Choroid plexus epithelial cell (primary cell): ENCODE measurements at regions not wholly inside any gene's neighbourhood (a gene's known extent, or its start where the extent isn't known, plus 50 kb on each side); places are given as distances from the start of the nearest gene placed in this dataset.
"Not testable (repeated sequence)": the region's sequence is repeated elsewhere in the genome, so short reads cannot be mapped to it uniquely, and the experiment has no call there.

Experiments
- DNase-seq: peaks from one replicate; pipeline ENCODE4 v3.0.0-alpha.2; 2010; ENCODE audit warnings: low read depth
- H3K4me3 ChIP-seq: 2 replicates; pipeline ENCODE4 v1.5.1; 2011; ENCODE audit warnings: low read depth, mild to moderate bottlenecking, control low read depth, low read length, moderate library complexity
- TF ChIP-seq, protein P1 (sequence below): conservative IDR thresholded peaks from 2 replicates; pipeline ENCODE4 v1.5.1; 2011; ENCODE audit warnings: low read depth, mild to moderate bottlenecking, control low read depth, inconsistent platforms, low read length, moderate library complexity

DNA sequence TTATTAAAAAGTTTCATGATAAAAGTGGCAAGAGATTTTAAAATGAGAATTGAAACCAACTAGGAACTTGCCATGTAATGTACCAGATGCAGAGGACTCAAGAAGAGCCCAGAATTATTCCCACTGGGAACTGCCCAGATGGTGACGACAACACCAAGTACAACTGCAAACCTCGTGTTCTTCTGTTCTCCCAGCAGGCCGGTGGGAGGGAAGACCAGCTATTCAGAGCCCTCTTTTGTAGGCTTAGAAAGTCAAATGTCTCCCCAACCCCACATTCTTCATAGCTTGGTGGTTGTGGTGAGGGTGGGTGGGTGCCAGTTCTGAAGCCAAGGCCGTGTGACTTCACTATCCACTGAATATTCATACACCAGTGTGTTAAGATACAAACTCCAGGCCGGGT is 54.3 kb upstream of the ITGB1 start:
- DNase-seq, result no peak
- TF ChIP-seq, protein P1, sequence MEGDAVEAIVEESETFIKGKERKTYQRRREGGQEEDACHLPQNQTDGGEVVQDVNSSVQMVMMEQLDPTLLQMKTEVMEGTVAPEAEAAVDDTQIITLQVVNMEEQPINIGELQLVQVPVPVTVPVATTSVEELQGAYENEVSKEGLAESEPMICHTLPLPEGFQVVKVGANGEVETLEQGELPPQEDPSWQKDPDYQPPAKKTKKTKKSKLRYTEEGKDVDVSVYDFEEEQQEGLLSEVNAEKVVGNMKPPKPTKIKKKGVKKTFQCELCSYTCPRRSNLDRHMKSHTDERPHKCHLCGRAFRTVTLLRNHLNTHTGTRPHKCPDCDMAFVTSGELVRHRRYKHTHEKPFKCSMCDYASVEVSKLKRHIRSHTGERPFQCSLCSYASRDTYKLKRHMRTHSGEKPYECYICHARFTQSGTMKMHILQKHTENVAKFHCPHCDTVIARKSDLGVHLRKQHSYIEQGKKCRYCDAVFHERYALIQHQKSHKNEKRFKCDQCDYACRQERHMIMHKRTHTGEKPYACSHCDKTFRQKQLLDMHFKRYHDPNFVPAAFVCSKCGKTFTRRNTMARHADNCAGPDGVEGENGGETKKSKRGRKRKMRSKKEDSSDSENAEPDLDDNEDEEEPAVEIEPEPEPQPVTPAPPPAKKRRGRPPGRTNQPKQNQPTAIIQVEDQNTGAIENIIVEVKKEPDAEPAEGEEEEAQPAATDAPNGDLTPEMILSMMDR, result no peak

DNA sequence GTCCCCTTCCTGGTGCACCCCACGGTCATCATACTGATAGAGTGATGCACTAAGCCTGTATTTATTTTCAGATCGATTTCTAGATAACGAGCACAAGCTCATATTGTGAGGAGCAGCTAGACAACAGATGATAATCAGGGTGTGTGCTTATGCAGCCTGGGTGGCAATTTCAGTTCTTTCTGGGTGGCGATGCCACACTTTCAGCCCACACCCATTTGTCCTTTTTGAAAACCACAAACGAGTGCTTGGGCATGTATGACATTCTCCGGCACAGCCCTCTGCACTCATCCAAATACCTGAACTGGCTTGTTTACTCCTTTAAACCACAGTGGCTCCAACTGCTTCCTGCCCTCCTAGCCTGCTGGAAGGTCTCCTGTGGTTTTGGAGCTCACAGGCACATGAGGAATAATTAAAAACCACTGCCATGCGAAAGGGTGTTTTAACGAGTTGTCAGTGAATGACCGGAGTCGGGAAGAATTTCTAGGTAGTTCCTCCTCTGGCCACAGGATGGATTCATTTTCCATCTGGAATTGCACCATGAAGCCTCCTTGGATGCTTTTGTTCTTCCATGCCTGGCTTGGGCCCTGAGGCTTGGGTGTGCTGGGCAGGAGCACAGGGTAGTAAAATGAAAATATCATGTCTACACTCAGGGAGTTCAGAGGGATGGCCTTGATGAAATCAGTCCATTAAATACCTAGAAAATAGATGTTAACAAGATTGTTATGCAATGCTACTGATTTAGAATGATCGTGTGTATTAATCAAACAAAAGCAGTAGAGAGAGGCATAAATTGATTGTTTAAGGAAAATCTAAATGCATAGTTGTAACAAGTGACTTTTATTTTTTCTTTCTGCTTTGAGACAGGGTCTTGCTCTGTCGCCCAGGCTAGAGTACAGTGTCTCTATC is 52.4 kb upstream of the ITGB1 start:
- peak; percentile 84 for DNase-seq

More for the DNA sequence above, 54.3 kb upstream of the ITGB1 start:
- no peak overlapping the region for H3K4me3 ChIP-seq

DNA sequence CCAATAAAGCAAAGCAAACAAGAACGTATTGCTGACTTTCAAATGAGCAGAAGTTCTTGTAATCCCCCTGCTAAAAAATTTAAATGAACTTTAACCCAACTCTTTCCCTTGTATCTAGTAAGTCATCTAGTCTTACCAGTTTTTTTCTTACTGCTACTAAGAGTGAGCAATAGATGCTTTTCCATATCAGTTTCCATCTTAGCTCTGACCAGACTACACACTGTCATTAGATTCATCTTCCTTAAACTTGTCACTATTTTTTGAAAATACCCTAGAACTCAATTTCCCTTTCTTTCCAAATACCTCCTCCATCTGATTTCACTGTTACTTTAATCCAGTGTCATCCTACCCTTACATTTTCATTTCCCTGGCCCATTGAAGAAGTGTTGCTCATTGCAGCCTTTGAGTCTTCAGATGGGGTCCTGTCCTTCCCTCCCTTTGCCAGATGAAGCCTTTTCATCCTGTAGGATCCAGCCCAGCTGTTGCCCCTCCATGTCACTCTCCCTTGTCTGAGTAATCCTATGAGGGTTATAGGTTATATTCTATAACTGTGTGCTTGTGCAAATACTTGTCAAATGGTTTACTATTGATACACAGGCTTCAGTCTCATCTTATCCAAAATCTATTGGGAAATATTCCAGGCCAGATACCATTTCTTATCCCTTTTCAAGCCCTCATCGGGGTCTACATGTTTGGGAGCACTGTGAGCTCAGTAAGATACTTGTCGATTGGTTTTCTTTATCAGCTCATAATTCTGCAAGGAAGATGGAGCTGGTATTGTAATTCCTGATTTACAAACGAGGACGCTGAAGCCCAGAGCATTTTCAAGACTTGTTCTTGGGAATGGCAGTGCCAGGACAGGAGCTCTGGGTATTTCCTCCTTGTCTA is 51.5 kb upstream of the ITGB1 start:
- H3K4me3 ChIP-seq, result no peak overlapping the region
- no peak for DNase-seq
- TF ChIP-seq, protein P1, result no peak

More for the DNA sequence above, 52.4 kb upstream of the ITGB1 start:
- TF ChIP-seq, protein P1, result peak; percentile 65
- H3K4me3 ChIP-seq, result peak overlapping the region; percentile 0

DNA sequence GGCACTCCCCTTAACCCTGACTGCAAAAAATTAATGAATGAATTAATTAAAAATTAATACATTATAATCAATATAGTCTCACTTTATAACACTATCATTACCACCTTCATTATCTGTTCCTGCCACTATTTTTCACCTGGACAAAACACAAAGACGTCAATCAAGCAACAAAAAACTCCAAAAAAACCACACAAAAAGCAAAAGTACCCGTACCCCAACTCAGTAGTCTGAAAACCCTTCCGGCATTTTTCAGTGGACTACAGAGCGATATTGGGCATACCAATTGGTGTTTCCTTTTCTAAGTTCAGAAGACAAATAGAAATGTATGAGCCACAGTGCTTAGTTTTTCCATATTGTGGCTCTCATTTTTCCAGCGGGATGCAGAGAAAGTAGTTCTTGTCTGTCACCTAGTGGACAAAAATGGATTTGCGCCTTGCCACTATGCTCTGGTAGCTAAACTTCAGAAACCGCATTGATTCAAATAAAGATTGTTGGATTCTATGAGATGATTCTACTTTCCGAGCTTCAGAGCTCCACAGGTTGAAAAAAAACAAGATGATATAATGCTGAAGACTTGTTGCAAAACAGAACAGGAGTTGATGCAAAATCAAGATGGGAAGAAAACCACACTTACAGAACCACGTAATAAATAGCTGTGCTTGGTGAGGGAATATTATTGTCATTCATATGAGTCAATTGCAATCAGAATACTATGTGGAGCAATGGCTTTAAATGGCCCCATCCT is 50.6 kb upstream of the ITGB1 start:
- TF ChIP-seq, protein P1, result peak; percentile 99
- peak; percentile 96 for DNase-seq
- no peak overlapping the region for H3K4me3 ChIP-seq

DNA sequence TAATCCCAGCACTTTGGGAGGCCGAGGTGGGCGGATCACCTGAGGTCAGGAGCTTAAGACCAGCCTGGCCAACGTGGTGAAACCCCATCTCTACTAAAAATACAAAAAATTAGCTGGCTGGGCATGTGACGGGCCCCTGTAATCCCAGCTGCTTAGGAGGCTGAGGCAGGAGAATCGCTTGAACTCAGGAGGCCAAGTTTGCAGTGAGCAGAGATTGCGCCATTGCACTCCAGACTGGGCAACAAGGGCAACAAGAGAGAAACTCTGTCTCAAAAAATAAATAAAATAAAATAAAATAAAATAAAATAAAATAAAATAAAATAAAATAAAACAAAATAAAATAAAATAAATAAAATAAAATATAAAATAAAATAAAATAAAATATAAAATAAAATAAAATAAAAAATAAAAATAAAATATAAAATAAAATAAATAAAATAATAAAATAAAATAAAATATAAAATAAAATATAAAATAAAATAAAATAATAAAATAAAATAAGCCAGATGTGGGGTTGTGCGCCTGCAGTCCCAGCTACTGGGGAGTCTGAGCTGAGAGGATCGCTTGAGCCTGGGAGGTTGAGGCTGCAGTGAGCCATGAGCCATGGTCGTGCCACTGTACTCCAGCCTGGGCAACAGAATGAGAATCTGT is 49.8 kb upstream of the ITGB1 start:
- H3K4me3 ChIP-seq, DNase-seq: not testable (repeated sequence)
